HCT116 (cell line): ENCODE measurements at regions not wholly inside any gene's neighbourhood (a gene's known extent, or its start where the extent isn't known, plus 50 kb on each side); places are given as distances from the start of the nearest gene placed in this dataset.

Experiments used
- ATAC-seq: fragments of 200-7000 bp; cut with Tn5 transposase; 2 replicates; pipeline ENCODE4 v1.9.1; 2020; ENCODE audit warnings: mild to moderate bottlenecking, moderate library complexity
- BruUV-seq: library from RNA; stranded (reverse); fragments of 400-500 nt; replicated peaks from 2 replicates; lab custom pipeline; 2021; lab: Mats Ljungman, UMichigan
- CTCF ChIA-PET: fragments of 300-600 bp; sonication (Branson Sonifier 250); formaldehyde crosslinking; loops from one replicate; lab custom pipeline; 2021; ENCODE audit warnings: antibody characterized with exemption; lab: Charles Lee
- POLR2A ChIA-PET: fragments of 300-600, 350-600 bp; sonication (Branson Sonifier 250); formaldehyde crosslinking; loops from one replicate; lab custom pipeline; 2021; ENCODE audit warnings: antibody characterized with exemption; lab: Charles Lee
- RAD21 ChIA-PET, 2 experiments: fragments of 300-600 bp; sonication (Branson Sonifier 250); formaldehyde crosslinking; loops; one replicate each; lab custom pipeline; 2023; ENCODE audit warnings: low total read pairs in 2 of 2; ENCODE audit not compliant: uncharacterized antibody in 2 of 2, unreplicated experiment in 2 of 2, low non-redundant PET in 1 of 2; lab: Charles Lee
- DNase-seq: peaks from one replicate; pipeline ENCODE4 v3.0.0-alpha.2; 2010; ENCODE audit warnings: low read depth, low spot score
- H2AFZ ChIP-seq: fragments of 200-600 bp; shearing (Covaris generic), sonication (generic); 2 replicates; pipeline ENCODE4 v1.6.1; 2017; ENCODE audit warnings: low read depth, mixed run types, mixed read lengths, antibody characterized with exemption, low read length; ENCODE audit not compliant: poor library complexity, severe bottlenecking
- H3K27ac ChIP-seq: 2 replicates; pipeline ENCODE4 v1.5.1; 2012; ENCODE audit warnings: low read depth, low read length
- H3K27me3 ChIP-seq: fragments of 200-600 bp; sonication (generic); 2 replicates; pipeline ENCODE4 v1.6.1; 2016; ENCODE audit warnings: mixed run types, low read length, mixed read lengths; ENCODE audit not compliant: insufficient read depth
- H3K36me3 ChIP-seq, 2 experiments: fragments of 200-500 bp in 1 of 2; fragments of 200-600 bp in 1 of 2; sonication (Bioruptor generic) in 1 of 2; sonication (generic) in 1 of 2; 2 replicates each; pipeline versions ENCODE4 v1.5.1 to v1.6.1; 2014 to 2016; ENCODE audit warnings: low read length in 2 of 2, inconsistent platforms in 1 of 2, mixed read lengths in 1 of 2, mixed run types in 1 of 2; ENCODE audit not compliant: insufficient read depth in 2 of 2, control insufficient read depth in 1 of 2
- H3K4me1 ChIP-seq, 2 experiments: fragments of 200-600 bp in 1 of 2; sonication (generic) in 1 of 2; 2 replicates each; pipeline versions ENCODE4 v1.5.1 to v1.6.1; 2012 to 2017; ENCODE audit warnings: low read length in 2 of 2, inconsistent platforms in 1 of 2, mild to moderate bottlenecking in 1 of 2, mixed read lengths in 1 of 2, mixed run types in 1 of 2, moderate library complexity in 1 of 2; ENCODE audit not compliant: insufficient read depth in 2 of 2, control insufficient read depth in 1 of 2
- H3K4me2 ChIP-seq: fragments of 200-600 bp; sonication (generic); 2 replicates; pipeline ENCODE4 v1.6.1; 2017; ENCODE audit warnings: mixed run types, low read length, mixed read lengths
- H3K4me3 ChIP-seq, 2 experiments: fragments of 200-600 bp in 1 of 2; sonication (generic) in 1 of 2; replicated peaks in 1 of 2; 2 replicates each; pipeline ENCODE4 v1.5.1; 2011 to 2016; ENCODE audit warnings: low read length in 2 of 2, control low read depth in 1 of 2, low read depth in 1 of 2, mild to moderate bottlenecking in 1 of 2, mixed read lengths in 1 of 2, mixed run types in 1 of 2
- H3K79me2 ChIP-seq: fragments of 200-600 bp; sonication (generic); 2 replicates; pipeline ENCODE4 v1.6.1; 2017; ENCODE audit warnings: mild to moderate bottlenecking, mixed run types, low read length, moderate library complexity, mixed read lengths; ENCODE audit not compliant: insufficient read depth
- H3K9ac ChIP-seq: fragments of 200-600 bp; sonication (generic); 2 replicates; pipeline ENCODE4 v1.6.1; 2016; ENCODE audit warnings: low read length, mixed read lengths
- H3K9me2 ChIP-seq: fragments of 200-600 bp; sonication (generic), shearing (Covaris generic); 2 replicates; pipeline ENCODE4 v1.6.1; 2017; ENCODE audit warnings: mixed run types, mild to moderate bottlenecking, moderate library complexity; ENCODE audit not compliant: insufficient read depth
- H3K9me3 ChIP-seq, 2 experiments: fragments of 200-500 bp in 1 of 2; fragments of 200-600 bp in 1 of 2; sonication (Bioruptor generic) in 1 of 2; sonication (generic) in 1 of 2; 2 replicates each; pipeline ENCODE4 v1.6.1; 2014 to 2017; ENCODE audit warnings: low read length in 2 of 2, mixed read lengths in 2 of 2, inconsistent platforms in 1 of 2, low read depth in 1 of 2, mild to moderate bottlenecking in 1 of 2, mixed run types in 1 of 2, moderate library complexity in 1 of 2; ENCODE audit not compliant: control insufficient read depth in 1 of 2, insufficient read depth in 1 of 2
- H4K20me1 ChIP-seq: fragments of 200-600 bp; sonication (generic), shearing (Covaris generic); 2 replicates; pipeline ENCODE4 v1.6.1; 2017; ENCODE audit warnings: mixed run types, mild to moderate bottlenecking, moderate library complexity; ENCODE audit not compliant: insufficient read depth
- CBX3 ChIP-seq: IDR thresholded peaks from 2 replicates; pipeline ENCODE4 v1.6.1; 2012; ENCODE audit warnings: low read depth
- CEBPB ChIP-seq: IDR thresholded peaks from 2 replicates; pipeline ENCODE4 v1.6.1; 2012; ENCODE audit warnings: low read depth
- CTCF ChIP-seq, 3 experiments: fragments of 200-600 bp in 1 of 3; sonication (generic) in 1 of 3; IDR thresholded peaks in 2 of 3; conservative IDR thresholded peaks in 1 of 3; 2 replicates each; pipeline ENCODE4 v1.5.1; 2012 to 2017; ENCODE audit warnings: low read depth in 2 of 3, low read length in 2 of 3, antibody characterized with exemption in 1 of 3, borderline replicate concordance in 1 of 3, control low read depth in 1 of 3, mild to moderate bottlenecking in 1 of 3, mixed read lengths in 1 of 3, mixed run types in 1 of 3, moderate library complexity in 1 of 3; ENCODE audit not compliant: insufficient read depth in 1 of 3
- EGR1 ChIP-seq: IDR thresholded peaks from 2 replicates; pipeline ENCODE4 v1.6.1; 2012; ENCODE audit warnings: low read depth
- ELF1 ChIP-seq: IDR thresholded peaks from 2 replicates; pipeline ENCODE4 v1.6.1; 2012; ENCODE audit warnings: low read depth, borderline replicate concordance
- EZH2 ChIP-seq: fragments of 200-600 bp; sonication (generic); IDR thresholded peaks from 2 replicates; pipeline ENCODE4 v1.6.1; 2017; ENCODE audit warnings: antibody characterized with exemption, mixed run types
- FOSL1 ChIP-seq: IDR thresholded peaks from 2 replicates; pipeline ENCODE4 v1.6.1; 2012; ENCODE audit warnings: low read depth
- JUND ChIP-seq: IDR thresholded peaks from 2 replicates; pipeline ENCODE4 v1.6.1; 2012
- MAX ChIP-seq: IDR thresholded peaks from 2 replicates; pipeline ENCODE4 v1.6.1; 2012
- POLR2A ChIP-seq: IDR thresholded peaks from 2 replicates; pipeline ENCODE4 v1.7.0; 2011; ENCODE audit warnings: borderline replicate concordance; ENCODE audit not compliant: insufficient read depth, insufficient read length; ENCODE audit errors: extremely low read depth
- SIN3A ChIP-seq: IDR thresholded peaks from 2 replicates; pipeline ENCODE4 v1.6.1; 2012; ENCODE audit warnings: low read depth
- SP1 ChIP-seq: IDR thresholded peaks from 2 replicates; pipeline ENCODE4 v1.6.1; 2012; ENCODE audit warnings: low read depth
- SRF ChIP-seq: IDR thresholded peaks from 2 replicates; pipeline ENCODE4 v1.6.1; 2012; ENCODE audit warnings: low read depth
- ZFX ChIP-seq: fragments of 450-650 bp; IDR thresholded peaks from 2 replicates; pipeline ENCODE4 v1.6.1; 2017
- ZNF274 ChIP-seq: fragments of 200-500 bp; sonication (Bioruptor generic); IDR thresholded peaks from 2 replicates; pipeline ENCODE4 v1.6.1; 2014; ENCODE audit warnings: mild to moderate bottlenecking, low read depth, low read length, inconsistent platforms
- intact Hi-C: fragments of 100-400 bp; cut with micrococcal nuclease; formaldehyde crosslinking; loops from 2 replicates; pipeline ENCODE4 v1.10.0; 2022

- no peak for ATAC-seq
Measured at GRCh38 chr1:189192741-189193520, 1284.7 kb downstream of the BRINP3 start.

More at GRCh38 chr1:189192741-189193520, 1284.7 kb downstream of the BRINP3 start:
- POLR2A ChIA-PET, result no interaction called here
- intact Hi-C loops, result no loop called here
- TF ChIP-seq EZH2 (no peak), POLR2A (no peak), SRF (no peak), CTCF (IDR thresholded peaks at IDR 0.05 in 2 of 3, conservative IDR thresholded peaks at IDR 0.05 in 1 of 3; ENCODE audit: borderline replicate concordance in 1 of 3, insufficient read depth in 1 of 3, low read depth in 2 of 3, low read length in 2 of 3) (no peak), JUND (no peak), CBX3 (no peak), ZFX (no peak), SP1 (no peak), FOSL1 (no peak), EGR1 (no peak), MAX (no peak), ELF1 (no peak), CEBPB (no peak), SIN3A (no peak), ZNF274 (no peak)
- Histone ChIP-seq H3K9me2 (no peaks in the 10 kb centered on the region; the same call in 1 of the 2 replicates), H3K79me2 (no peaks in the 10 kb centered on the region), H3K4me1 (no peaks in the 10 kb centered on the region), H3K9me3 (no peaks in the 10 kb centered on the region), H3K4me3 (no peak overlapping the region), H3K4me2 (no peak overlapping the region), H3K9ac (no peak overlapping the region), H3K27ac (no peak overlapping the region), H3K36me3 (no peaks in the 10 kb centered on the region), H2AFZ (no peak overlapping the region), H3K27me3 (no peaks in the 10 kb centered on the region), H4K20me1 (no peaks in the 10 kb centered on the region)
- RAD21 ChIA-PET, result no interaction called here
- no peak for DNase-seq
- BruUV-seq, result no TSS peak
- CTCF ChIA-PET, result no interaction called here
